Smooth muscle cell (in vitro differentiated cells): ENCODE measurements at regions not wholly inside any gene's neighbourhood (a gene's known extent, or its start where the extent isn't known, plus 50 kb on each side); places are given as distances from the start of the nearest gene placed in this dataset.

Experiments used
- DNase-seq: peaks from one replicate; lab custom pipeline; 2025; ENCODE audit not compliant: unreplicated experiment; lab: John Stamatoyannopoulos, UW
- H2AFZ ChIP-seq: fragments of 200-600 bp; sonication (generic); 2 replicates; pipeline ENCODE4 v1.6.0; 2016; ENCODE audit warnings: antibody characterized with exemption, low read depth, mild to moderate bottlenecking
- H3F3A ChIP-seq: fragments of 200-600 bp; sonication (generic); 2 replicates; pipeline ENCODE4 v1.6.0; 2017; ENCODE audit warnings: antibody characterized with exemption, low read depth
- H3K27ac ChIP-seq: fragments of 200-600 bp; sonication (generic); 2 replicates; pipeline ENCODE4 v1.5.1; 2016; ENCODE audit warnings: low read depth, mild to moderate bottlenecking
- H3K27me3 ChIP-seq: fragments of 200-600 bp; sonication (generic); 2 replicates; pipeline ENCODE4 v1.6.1; 2016; ENCODE audit warnings: low read depth, mild to moderate bottlenecking
- H3K36me3 ChIP-seq: fragments of 200-600 bp; sonication (generic); 2 replicates; pipeline ENCODE4 v1.5.1; 2016; ENCODE audit warnings: low read depth
- H3K4me1 ChIP-seq: fragments of 200-600 bp; sonication (generic); 2 replicates; pipeline ENCODE4 v1.5.1; 2016; ENCODE audit warnings: low read depth
- H3K4me2 ChIP-seq: fragments of 200-600 bp; sonication (generic); 2 replicates; pipeline ENCODE4 v1.6.0; 2016; ENCODE audit warnings: mild to moderate bottlenecking
- H3K4me3 ChIP-seq: fragments of 200-600 bp; sonication (generic); 2 replicates; pipeline ENCODE4 v1.5.1; 2016; ENCODE audit warnings: mild to moderate bottlenecking
- H3K79me2 ChIP-seq: fragments of 200-600 bp; sonication (generic); 2 replicates; pipeline ENCODE4 v1.6.0; 2016; ENCODE audit warnings: low read depth, mild to moderate bottlenecking
- H3K9ac ChIP-seq: fragments of 200-600 bp; sonication (generic); 2 replicates; pipeline ENCODE4 v1.6.0; 2016; ENCODE audit warnings: low read depth
- H3K9me3 ChIP-seq: fragments of 200-600 bp; sonication (generic); replicated peaks from 2 replicates; pipeline ENCODE4 v1.5.1; 2016; ENCODE audit warnings: low read depth
- H4K20me1 ChIP-seq: fragments of 200-600 bp; sonication (generic); 2 replicates; pipeline ENCODE4 v1.6.0; 2016; ENCODE audit warnings: low read depth
- CTCF ChIP-seq: fragments of 200-600 bp; sonication (generic); IDR thresholded peaks from 2 replicates; pipeline ENCODE4 v1.5.1; 2017; ENCODE audit warnings: borderline replicate concordance, mild to moderate bottlenecking, antibody characterized with exemption; ENCODE audit not compliant: insufficient read depth, poor library complexity, severe bottlenecking
- WGBS: methylation state at CpG from one replicate; pipeline ENCODE4 v1.1.7; 2016; ENCODE audit warnings: low lambda C conversion rate; 5-methylcytosine and 5-hydroxymethylcytosine counted together

GRCh38 chr11:119540370-119541125 lies 117.6 kb upstream of the THY1 start:
- Histone ChIP-seq H3F3A (no peaks in the 10 kb centered on the region), H4K20me1 (no peaks in the 10 kb centered on the region), H3K9me3 (no peaks in the 10 kb centered on the region), H2AFZ (no peak overlapping the region), H3K79me2 (no peaks in the 10 kb centered on the region), H3K27ac (no peak overlapping the region), H3K9ac (no peak overlapping the region), H3K36me3 (no peaks in the 10 kb centered on the region), H3K4me1 (no peaks in the 10 kb centered on the region), H3K4me2 (no peak overlapping the region), H3K4me3 (no peak overlapping the region), H3K27me3 (no peaks in the 10 kb centered on the region)
- TF ChIP-seq CTCF, result no peak
- 77% methylated on average over 7 of the region's 7 CpGs for WGBS
- DNase-seq, result no peak

DNA sequence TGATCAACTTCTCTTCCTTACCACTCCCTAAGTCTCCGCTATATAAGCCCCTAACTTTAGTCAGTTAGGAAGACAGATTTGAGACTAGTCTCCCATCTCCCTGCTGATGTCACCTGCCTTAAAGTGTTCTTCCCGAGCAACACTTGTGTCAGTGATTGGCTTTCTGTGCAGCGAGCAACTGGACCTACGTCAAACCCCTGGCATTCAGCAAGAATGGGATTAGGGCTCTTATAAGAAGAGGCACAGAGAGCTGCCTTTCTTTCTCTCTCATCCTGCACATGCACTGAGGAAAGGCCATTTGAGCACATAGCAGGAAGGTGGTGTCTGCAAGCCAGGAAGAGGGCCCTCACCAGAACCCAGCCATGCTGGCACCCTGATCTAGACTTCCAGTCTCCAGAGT lies 116.6 kb upstream of the THY1 start:
- no peaks in the 10 kb centered on the region for H3K36me3 ChIP-seq
- no peak overlapping the region for H2AFZ ChIP-seq
- TF ChIP-seq CTCF, result no peak
- H3K9me3 ChIP-seq, result no peaks in the 10 kb centered on the region
- no peak for DNase-seq
- H4K20me1 ChIP-seq, result no peaks in the 10 kb centered on the region
- H3K4me3 ChIP-seq, result no peak overlapping the region
- no peaks in the 10 kb centered on the region for H3K27me3 ChIP-seq
- no peaks in the 10 kb centered on the region for H3F3A ChIP-seq
- WGBS, result 95% methylated on average over 4 of the region's 4 CpGs
- H3K4me1 ChIP-seq, result no peaks in the 10 kb centered on the region
- H3K27ac ChIP-seq, result no peak overlapping the region
- H3K9ac ChIP-seq, result no peak overlapping the region
- no peaks in the 10 kb centered on the region for H3K79me2 ChIP-seq
- no peak overlapping the region for H3K4me2 ChIP-seq

GRCh38 chr11:119538753-119539152 lies 115.8 kb upstream of the THY1 start:
- WGBS, result 78% methylated on average over 2 of the region's 2 CpGs
- H3K27me3 ChIP-seq, result no peaks in the 10 kb centered on the region
- H3K9ac ChIP-seq, result no peak overlapping the region
- no peak for TF ChIP-seq CTCF
- H2AFZ ChIP-seq, result no peak overlapping the region
- H3K27ac ChIP-seq, result no peak overlapping the region
- H3K4me2 ChIP-seq, result no peak overlapping the region
- H3K4me1 ChIP-seq, result no peaks in the 10 kb centered on the region
- H4K20me1 ChIP-seq, result no peaks in the 10 kb centered on the region
- no peaks in the 10 kb centered on the region for H3K36me3 ChIP-seq
- DNase-seq, result no peak
- no peaks in the 10 kb centered on the region for H3F3A ChIP-seq
- H3K4me3 ChIP-seq, result no peak overlapping the region
- no peaks in the 10 kb centered on the region for H3K9me3 ChIP-seq
- H3K79me2 ChIP-seq, result no peaks in the 10 kb centered on the region
